M059J (cell line): ENCODE measurements at regions not wholly inside any gene's neighbourhood (a gene's known extent, or its start where the extent isn't known, plus 50 kb on each side); places are given as distances from the start of the nearest gene placed in this dataset.
A peak's percentile ranks its signal among the peaks of the same experiment; 100 is the strongest.

Source experiments
- DNase-seq: peaks from one replicate; pipeline ENCODE4 v3.0.0-alpha.2; 2012; ENCODE audit warnings: low read depth

GRCh38 chr2:145729993-145730770 lies 1210.3 kb upstream of the ZEB2 start:
- no peak for DNase-seq

GRCh38 chr2:145729481-145729880 lies 1209.6 kb upstream of the ZEB2 start:
- DNase-seq, result no peak

- DNase-seq, result no peak
Measured at GRCh38 chr2:145728511-145728910, 1208.6 kb upstream of the ZEB2 start.

- no peak for DNase-seq
Measured at GRCh38 chr2:145725876-145726275, 1206.0 kb upstream of the ZEB2 start.

DNA sequence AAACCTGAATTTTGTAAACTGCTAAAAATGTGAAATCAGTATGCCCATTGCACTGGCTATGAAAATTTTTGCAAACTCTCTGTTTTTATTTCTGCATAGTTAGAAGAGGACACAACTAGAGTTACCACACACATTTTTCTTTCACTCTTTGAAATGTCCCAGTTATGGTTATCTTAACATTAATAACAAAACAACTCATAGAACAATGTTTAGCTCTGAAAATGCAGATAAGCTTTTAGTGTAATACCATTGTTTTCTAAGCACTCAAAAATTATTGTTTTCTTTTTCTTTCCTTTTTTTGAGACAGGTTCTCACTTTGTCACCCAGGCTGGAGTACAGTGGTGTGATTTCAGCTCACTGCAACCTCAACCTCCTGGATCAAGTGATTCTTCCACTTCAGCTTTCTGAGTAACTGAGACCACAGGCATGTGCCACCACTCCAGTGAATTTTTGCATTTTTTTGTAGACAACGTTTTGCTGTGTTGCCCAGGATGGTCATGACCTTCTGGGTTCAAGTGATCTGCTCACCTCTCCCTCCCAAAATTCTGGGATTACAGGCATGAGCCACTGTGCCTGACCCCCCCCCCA lies 1204.5 kb upstream of the ZEB2 start:
- peak; percentile 36 for DNase-seq

- DNase-seq, result no peak
Measured at GRCh38 chr2:145723872-145724271, 1204.0 kb upstream of the ZEB2 start.

GRCh38 chr2:145721681-145722080 lies 1201.8 kb upstream of the ZEB2 start:
- DNase-seq, result no peak

- DNase-seq, result peak; percentile 2
Measured at GRCh38 chr2:145715601-145716000, 1195.7 kb upstream of the ZEB2 start.

DNA sequence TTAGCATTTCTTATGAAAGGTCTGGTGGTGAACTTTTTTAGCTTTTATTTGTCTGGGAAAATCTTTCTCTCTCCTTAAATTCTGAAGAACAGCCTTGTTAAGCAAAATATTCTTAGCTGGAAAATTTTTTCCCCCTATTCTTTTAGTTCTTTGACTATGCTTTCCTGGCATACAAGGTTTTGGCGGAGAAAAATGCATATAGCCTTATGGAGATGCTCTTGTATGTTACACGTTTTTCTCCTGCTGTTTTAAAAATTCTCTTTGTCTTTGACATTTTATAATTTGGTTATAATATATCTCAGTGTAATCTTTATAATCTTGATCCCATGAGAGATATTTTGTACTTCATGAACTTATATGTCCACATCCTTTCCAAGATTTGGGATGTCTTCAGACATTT lies 1190.4 kb upstream of the ZEB2 start:
- DNase-seq, result no peak

DNA sequence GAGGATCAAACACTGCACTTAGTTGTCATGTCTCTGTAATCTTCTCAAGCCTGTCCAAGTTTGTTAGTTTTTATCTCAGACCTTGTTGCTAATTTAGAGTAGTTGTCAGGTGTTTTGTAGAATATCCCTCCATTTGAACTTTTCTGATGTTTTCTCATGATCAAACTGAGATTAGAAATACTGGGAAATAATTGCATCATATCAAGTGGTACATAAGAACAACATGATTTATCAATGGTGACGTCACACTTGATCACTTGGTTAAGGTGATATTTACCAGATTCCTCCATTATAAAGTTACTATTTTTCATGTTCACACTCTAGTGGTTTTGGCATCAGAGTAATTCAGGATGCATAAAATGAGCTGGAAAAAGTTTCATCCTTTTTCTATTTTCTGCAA lies 1182.4 kb upstream of the ZEB2 start:
- DNase-seq, result no peak

DNA sequence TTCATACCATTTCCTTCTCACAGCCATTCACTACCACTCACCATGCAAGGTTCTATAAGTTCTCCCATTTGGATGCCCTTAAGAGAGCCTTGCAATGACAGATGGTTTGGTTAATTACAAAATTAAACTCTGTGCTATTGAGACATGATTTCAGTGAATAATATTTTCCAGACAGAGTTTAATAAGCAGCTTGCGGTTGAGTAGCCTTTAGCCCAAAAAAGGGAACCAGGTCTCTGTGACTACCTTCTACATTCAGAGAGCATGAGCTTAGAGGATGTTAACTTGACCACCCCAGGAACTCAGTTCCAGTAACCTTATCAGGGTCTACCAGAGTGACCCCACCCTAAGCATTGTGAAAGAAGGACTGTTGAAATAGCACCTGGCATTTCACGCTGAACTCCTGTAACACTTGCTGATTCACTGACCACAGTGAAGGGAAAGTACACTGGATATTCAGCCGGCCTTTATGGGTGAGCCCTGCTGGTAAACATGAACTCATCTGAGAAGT lies 1173.1 kb upstream of the ZEB2 start:
- DNase-seq, result peak; percentile 53

- no peak for DNase-seq
Measured at GRCh38 chr2:145691659-145692058, 1171.7 kb upstream of the ZEB2 start.

DNA sequence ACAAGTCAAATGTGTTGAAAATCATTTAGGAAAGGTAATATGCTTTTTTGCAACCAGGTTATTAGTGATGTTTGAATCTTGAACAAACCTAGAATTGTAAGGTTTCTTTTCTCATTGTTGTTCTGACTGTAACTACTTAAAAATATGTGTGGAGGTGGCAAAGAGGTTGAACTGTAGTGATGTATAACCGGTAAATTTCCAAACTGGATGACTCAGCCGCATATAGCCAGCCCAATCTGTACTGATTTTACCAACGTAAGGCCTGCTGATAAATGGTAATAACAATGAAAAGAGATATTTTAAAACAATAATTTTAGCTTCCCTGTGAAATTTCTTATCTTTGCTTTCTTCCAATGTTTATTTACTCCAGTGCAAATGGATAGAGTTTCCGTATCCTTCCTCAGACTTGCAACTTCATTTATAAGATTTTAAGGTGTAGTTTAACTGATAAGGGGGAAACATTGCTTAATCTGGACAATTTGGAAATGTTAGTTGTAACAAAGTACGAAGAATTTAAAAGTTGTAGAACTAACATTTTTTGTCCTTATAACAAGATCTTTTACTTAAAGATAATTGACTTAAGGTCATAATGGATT lies 1170.4 kb upstream of the ZEB2 start:
- no peak for DNase-seq

DNA sequence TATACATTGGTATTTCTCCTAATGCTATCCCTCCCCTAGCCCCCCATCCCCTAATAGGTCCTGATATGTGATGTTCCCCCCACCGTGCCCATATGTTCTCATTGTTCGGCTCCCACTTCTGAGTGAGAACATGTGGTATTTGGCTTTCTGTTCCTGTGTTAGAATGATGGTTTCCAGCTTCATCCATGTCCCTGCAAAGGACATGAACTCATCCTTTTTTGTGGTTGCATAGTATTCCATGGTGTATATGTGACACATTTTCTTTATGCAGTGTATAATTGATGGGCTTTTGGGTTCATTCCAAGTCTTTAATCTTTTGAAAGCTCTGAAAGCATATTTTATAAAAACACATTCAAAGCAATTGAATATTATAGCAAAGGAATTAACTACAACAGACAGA lies 1169.4 kb upstream of the ZEB2 start:
- no peak for DNase-seq

GRCh38 chr2:145688156-145688555 lies 1168.2 kb upstream of the ZEB2 start:
- no peak for DNase-seq

DNA sequence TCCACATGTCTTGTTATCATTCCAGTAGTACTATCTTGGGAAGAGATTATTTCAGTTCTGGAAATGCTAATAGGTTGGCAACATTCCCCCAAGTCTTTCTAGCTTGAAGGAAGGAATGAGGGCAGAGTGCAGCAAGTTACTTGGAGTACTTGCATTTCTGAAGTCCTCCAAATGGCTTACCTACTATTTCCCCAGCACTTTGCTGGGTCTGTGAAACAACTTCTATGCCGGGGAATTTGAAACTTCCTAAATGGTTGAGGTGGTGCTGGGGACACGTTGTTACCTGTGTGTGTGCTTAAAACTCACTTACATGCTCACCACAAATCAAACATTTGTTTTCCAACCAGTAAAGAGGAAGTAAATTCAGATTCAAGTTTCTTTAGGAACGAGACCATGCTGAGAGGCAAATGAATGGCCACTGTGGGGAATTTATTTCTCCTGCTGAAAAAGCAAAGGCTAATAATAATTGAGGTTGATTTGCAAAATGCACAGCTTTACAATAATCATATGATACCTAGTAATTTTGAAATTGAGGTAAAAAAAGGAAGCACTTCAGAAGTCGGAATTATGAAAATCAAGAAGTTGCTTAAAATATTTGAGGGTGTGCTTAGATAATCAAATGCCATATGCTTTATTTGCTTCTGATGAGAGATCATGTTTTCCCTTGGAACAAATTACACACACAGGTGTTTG lies 1167.7 kb upstream of the ZEB2 start:
- no peak for DNase-seq

- DNase-seq, result peak; percentile 5
Measured at GRCh38 chr2:145685383-145686050, 1165.6 kb upstream of the ZEB2 start.

DNA sequence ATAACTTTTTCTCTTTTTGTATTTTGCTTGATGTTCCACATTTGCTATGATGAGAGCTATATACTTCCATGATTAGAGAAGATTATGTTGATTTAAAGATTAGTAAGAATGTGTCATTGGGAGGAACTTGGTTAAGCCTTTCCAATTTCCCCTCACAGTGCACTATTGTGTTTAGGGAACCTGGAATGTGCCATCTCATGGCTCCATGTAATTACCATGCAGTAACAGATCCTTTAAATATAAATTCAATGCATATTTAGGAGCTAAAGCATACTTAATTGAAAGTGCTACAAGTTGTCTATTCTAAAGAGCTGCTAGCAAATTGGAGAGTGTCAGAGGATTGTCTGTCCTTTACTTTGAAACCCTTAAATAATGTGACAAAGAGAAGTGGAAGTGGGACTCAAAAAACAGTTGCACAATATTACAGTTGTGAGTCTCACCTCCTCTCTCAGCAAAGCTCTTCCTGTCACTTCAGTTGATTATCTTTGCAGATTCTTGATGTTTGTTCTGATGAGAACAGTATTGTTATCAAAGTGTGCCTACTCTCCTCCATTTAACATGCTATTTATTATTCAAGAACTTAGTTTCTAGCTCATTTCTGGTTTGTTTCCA lies 1162.7 kb upstream of the ZEB2 start:
- peak; percentile 3 for DNase-seq

- no peak for DNase-seq
Measured at GRCh38 chr2:145680276-145680675, 1160.4 kb upstream of the ZEB2 start.

DNA sequence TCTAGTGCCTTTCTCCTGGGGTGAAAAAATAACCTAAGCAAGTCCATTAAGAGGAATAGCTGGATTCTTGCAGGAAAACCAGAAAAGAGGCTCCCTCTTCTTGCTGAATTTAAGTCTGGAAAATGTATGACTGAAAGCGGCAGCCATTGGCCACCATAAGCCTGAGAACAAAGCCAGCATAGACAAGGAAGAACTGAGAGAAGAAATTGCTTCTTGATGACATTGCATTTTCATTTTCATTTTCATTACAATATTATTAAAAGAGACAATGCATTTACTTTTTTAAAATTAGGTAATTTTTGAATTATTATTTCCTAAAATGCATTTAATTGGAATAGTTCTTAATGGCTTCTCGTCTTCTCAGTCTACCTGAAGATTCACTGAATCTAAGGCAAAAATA lies 1157.5 kb upstream of the ZEB2 start:
- no peak for DNase-seq

DNA sequence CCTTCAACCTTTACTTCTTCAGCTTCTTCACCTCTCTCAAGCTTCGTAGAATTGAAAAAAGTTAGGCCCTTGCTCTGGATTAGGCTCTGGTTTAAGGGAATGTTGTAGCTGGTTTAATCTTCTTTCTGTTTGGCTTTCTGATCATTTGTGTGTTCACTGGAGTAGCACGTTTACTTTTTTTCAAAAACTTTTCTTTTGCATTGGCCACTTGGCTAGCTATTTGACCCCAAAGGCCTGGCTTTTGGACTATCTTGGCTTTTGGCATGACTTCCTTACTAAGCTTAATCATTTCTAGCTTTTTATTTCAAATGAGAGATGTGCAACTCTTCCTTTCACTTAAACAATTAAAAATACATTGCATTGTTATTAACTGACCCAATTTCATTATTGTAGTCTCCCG lies 1154.8 kb upstream of the ZEB2 start:
- no peak for DNase-seq

DNA sequence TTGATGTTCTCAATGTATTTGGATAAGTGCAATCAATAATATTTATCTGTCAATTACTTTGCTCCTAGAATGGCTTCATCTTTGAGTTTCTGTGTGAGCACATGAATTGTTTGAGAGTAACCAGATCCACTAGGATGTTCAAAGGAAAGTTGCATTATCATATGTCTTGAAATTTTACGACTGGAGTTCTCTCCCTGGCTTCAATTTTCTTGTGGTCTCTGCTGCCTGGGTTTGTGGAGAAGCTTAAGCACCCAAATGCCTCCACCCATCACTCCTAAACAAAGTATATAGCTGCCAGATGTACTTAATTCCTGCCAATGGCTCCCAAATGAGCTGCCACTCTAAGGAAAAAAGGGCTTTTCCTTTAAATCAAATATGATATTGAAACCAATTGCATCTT lies 1149.4 kb upstream of the ZEB2 start:
- no peak for DNase-seq
